Tibial artery (tissue), 4 donors: ENCODE measurements at regions not wholly inside any gene's neighbourhood (a gene's known extent, or its start where the extent isn't known, plus 50 kb on each side); places are given as distances from the start of the nearest gene placed in this dataset.

Source experiments
- DNase-seq, 2 donors: peaks; one replicate each; pipeline ENCODE4 v3.0.0-alpha.2; 2019
- H3K27ac ChIP-seq, 2 donors: fragments of 200-600 bp; sonication (generic) in 1 of 2; 1 replicate in 1 of 2; 2 replicates in 1 of 2; pipeline ENCODE4 v1.5.1; 2018 to 2019; ENCODE audit warnings: mild to moderate bottlenecking in 1 of 2
- H3K27me3 ChIP-seq, 2 donors: fragments of 200-600 bp; sonication (generic) in 1 of 2; one replicate each; pipeline versions ENCODE4 v1.5.1 to v1.6.0; 2016 to 2019
- H3K36me3 ChIP-seq, 3 donors: fragments of 200-600 bp; sonication (generic) in 2 of 3; one replicate each; pipeline ENCODE4 v1.5.1; 2016 to 2019; ENCODE audit warnings: mild to moderate bottlenecking in 2 of 3
- H3K4me1 ChIP-seq, 4 donors: fragments of 200-600 bp; sonication (generic) in 2 of 4; 1 replicate in 3 of 4; 2 replicates in 1 of 4; pipeline ENCODE4 v1.5.1; 2016 to 2019
- H3K4me3 ChIP-seq, 2 donors: fragments of 200-600 bp; sonication (generic) in 1 of 2; 1 replicate in 1 of 2; 2 replicates in 1 of 2; pipeline ENCODE4 v1.5.1; 2018 to 2019; ENCODE audit warnings: mild to moderate bottlenecking in 2 of 2
- H3K9me3 ChIP-seq, 3 donors: fragments of 200-600 bp; sonication (generic) in 1 of 3; one replicate each; pipeline ENCODE4 v1.5.1; 2016 to 2019
- intact Hi-C: fragments of 100-400 bp; cut with DNase I; formaldehyde crosslinking; loops from one replicate; pipeline ENCODE4 v1.15.0; 2023; ENCODE audit warnings: low total_unique reads
- TF ChIP-seq, protein P1 (sequence below), 2 experiments: fragments of 200-600 bp in 1 of 2; fragments of 450-650 bp in 1 of 2; IDR thresholded peaks; one replicate each; pipeline ENCODE4 v1.5.1; 2017 to 2019; ENCODE audit warnings: antibody characterized with exemption in 2 of 2, mild to moderate bottlenecking in 1 of 2, moderate library complexity in 1 of 2

DNA sequence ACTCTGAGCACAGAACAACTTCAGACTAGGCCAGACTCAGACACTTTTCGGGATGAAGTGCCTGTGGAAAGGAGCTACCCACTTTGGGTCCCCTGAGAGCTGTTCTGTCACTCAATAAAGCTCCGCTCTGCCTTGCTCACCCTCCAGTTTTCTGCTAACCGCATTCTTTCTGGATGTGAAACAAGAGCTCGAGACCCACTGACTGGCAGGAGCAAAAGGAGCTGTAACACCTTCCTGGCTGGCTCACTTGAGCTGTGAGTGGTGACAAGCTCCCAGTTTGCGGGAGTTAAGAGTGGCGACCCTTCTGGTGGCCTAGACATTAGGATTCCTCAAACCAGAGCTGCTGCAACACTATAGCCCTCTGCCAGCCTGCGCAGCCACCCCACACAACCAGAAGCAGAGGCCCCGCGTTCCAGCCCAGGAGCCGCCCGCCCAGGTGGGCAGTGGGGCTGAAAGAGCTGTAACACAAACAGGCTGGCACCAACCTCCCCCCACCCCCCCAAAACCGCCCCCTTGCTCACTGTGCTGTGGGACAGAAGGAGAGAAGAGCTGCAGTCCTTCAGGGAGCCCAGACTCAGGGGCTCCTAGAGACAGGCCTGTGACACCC lies 1178.1 kb upstream of the GBE1 start:
- H3K27me3 ChIP-seq = no peaks in the 10 kb centered on the region
- TF ChIP-seq, protein P1, sequence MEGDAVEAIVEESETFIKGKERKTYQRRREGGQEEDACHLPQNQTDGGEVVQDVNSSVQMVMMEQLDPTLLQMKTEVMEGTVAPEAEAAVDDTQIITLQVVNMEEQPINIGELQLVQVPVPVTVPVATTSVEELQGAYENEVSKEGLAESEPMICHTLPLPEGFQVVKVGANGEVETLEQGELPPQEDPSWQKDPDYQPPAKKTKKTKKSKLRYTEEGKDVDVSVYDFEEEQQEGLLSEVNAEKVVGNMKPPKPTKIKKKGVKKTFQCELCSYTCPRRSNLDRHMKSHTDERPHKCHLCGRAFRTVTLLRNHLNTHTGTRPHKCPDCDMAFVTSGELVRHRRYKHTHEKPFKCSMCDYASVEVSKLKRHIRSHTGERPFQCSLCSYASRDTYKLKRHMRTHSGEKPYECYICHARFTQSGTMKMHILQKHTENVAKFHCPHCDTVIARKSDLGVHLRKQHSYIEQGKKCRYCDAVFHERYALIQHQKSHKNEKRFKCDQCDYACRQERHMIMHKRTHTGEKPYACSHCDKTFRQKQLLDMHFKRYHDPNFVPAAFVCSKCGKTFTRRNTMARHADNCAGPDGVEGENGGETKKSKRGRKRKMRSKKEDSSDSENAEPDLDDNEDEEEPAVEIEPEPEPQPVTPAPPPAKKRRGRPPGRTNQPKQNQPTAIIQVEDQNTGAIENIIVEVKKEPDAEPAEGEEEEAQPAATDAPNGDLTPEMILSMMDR (IDR thresholded peaks at IDR 0.05) = no peak
- no peaks in the 10 kb centered on the region for H3K36me3 ChIP-seq
- H3K4me3 ChIP-seq = no peak overlapping the region
- H3K4me1 ChIP-seq = peaks cover 0 to 10% (median 0%) of the 10 kb centered on the region in 4 donors
- intact Hi-C loops = no loop called here
- no peak overlapping the region for H3K27ac ChIP-seq
- no peak for DNase-seq
- H3K9me3 ChIP-seq = peaks cover 0 to 2% (median 0%) of the 10 kb centered on the region in 3 donors

GRCh38 chr3:82938821-82939328 lies 1177.4 kb upstream of the GBE1 start:
- Histone ChIP-seq H3K27ac (no peak overlapping the region), H3K36me3 (no peaks in the 10 kb centered on the region), H3K4me1 (peaks cover 0 to 10% (median 0%) of the 10 kb centered on the region in 4 donors), H3K4me3 (no peak overlapping the region), H3K9me3 (no peaks in the 10 kb centered on the region), H3K27me3 (no peaks in the 10 kb centered on the region)
- intact Hi-C loops = no loop called here
- DNase-seq = peak in 1 of 2 donors; percentile 61
- TF ChIP-seq, protein P1 (IDR thresholded peaks at IDR 0.05) = no peak

- Histone ChIP-seq H3K27ac (no peak overlapping the region), H3K27me3 (no peaks in the 10 kb centered on the region), H3K4me3 (no peak overlapping the region), H3K9me3 (no peaks in the 10 kb centered on the region), H3K36me3 (no peaks in the 10 kb centered on the region), H3K4me1 (peaks cover 0 to 4% (median 0%) of the 10 kb centered on the region in 4 donors)
- no peak for DNase-seq
- TF ChIP-seq, protein P1 (IDR thresholded peaks at IDR 0.05) = no peak
- intact Hi-C loops = no loop called here
Measured at GRCh38 chr3:82927309-82928253, 1166.1 kb upstream of the GBE1 start.

- Histone ChIP-seq H3K4me1 (no peaks in the 10 kb centered on the region), H3K36me3 (no peaks in the 10 kb centered on the region), H3K27me3 (no peaks in the 10 kb centered on the region), H3K9me3 (no peaks in the 10 kb centered on the region), H3K27ac (no peak overlapping the region), H3K4me3 (no peak overlapping the region)
- intact Hi-C loops = no loop called here
- TF ChIP-seq, protein P1 (IDR thresholded peaks at IDR 0.05) = no peak
- DNase-seq = no peak
Measured at GRCh38 chr3:82891028-82891427, 1129.6 kb upstream of the GBE1 start.

DNA sequence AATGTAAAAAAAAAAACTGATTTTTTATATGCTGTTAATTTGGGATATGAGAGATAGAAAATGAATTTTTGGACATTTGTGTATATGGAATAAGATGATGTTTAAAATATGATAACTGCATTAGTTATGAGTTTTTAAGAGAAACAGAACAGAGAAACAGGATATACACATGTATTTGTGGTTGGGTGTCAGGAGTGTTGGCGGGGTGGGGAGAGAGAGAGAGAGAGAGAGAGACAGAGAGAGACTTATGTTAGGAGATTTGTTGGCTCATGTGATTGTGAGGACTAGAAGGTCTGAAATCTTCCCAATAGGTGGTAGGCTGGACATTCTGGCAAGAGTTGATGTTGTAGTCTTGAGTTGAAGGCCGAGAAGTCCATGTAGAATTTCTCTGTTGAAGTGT lies 1121.6 kb upstream of the GBE1 start:
- no peak overlapping the region for H3K4me3 ChIP-seq
- H3K27me3 ChIP-seq = no peaks in the 10 kb centered on the region
- no peak overlapping the region for H3K27ac ChIP-seq
- H3K36me3 ChIP-seq = no peaks in the 10 kb centered on the region
- TF ChIP-seq, protein P1 (IDR thresholded peaks at IDR 0.05) = no peak
- no peak for DNase-seq
- intact Hi-C loops = no loop called here
- H3K9me3 ChIP-seq = no peaks in the 10 kb centered on the region
- H3K4me1 ChIP-seq = no peaks in the 10 kb centered on the region
